ENCODE measurements at regions not wholly inside any gene's neighbourhood (a gene's known extent, or its start where the extent isn't known, plus 50 kb on each side); places are given as distances from the start of the nearest gene placed in this dataset.

DNA sequence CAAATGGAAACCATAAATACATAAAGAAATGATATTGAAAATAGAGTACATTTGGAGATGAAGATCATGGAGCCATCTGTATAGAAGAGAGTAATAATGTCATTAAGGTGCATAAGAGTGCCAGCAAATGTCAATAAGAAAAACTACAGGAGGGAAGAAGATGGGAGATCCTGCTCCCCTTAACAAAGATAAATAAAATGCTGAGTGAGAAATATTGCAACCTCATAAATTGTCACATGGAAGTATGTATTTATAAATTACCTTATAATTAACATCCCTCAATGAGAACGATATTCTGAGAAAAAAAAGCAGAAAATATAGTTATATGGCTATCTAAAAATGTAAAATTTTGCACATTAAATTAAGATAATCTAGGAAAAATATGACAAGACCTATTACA, 155.2 kb upstream of the PRSS1 start:
- TF ChIP-seq, protein P1, sequence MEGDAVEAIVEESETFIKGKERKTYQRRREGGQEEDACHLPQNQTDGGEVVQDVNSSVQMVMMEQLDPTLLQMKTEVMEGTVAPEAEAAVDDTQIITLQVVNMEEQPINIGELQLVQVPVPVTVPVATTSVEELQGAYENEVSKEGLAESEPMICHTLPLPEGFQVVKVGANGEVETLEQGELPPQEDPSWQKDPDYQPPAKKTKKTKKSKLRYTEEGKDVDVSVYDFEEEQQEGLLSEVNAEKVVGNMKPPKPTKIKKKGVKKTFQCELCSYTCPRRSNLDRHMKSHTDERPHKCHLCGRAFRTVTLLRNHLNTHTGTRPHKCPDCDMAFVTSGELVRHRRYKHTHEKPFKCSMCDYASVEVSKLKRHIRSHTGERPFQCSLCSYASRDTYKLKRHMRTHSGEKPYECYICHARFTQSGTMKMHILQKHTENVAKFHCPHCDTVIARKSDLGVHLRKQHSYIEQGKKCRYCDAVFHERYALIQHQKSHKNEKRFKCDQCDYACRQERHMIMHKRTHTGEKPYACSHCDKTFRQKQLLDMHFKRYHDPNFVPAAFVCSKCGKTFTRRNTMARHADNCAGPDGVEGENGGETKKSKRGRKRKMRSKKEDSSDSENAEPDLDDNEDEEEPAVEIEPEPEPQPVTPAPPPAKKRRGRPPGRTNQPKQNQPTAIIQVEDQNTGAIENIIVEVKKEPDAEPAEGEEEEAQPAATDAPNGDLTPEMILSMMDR (IDR thresholded peaks at IDR 0.05) = no peak
- no peak for TF ChIP-seq POLR2A (IDR thresholded peaks at IDR 0.05)
- no peak for TF ChIP-seq POLR2AphosphoS5 (IDR thresholded peaks at IDR 0.05)
- TF ChIP-seq EP300 (IDR thresholded peaks at IDR 0.05; ENCODE audit: low read depth) = no peak
